Panc1 (cell line): ENCODE measurements at regions not wholly inside any gene's neighbourhood (a gene's known extent, or its start where the extent isn't known, plus 50 kb on each side); places are given as distances from the start of the nearest gene placed in this dataset.

Source experiments
- ATAC-seq: fragments of 200-7000 bp; cut with Tn5 transposase; 2 replicates; pipeline ENCODE4 v1.9.1; 2020; ENCODE audit warnings: mild to moderate bottlenecking, moderate library complexity
- BruUV-seq: library from RNA; stranded (reverse); fragments of 400-500 nt; replicated peaks from 2 replicates; lab custom pipeline; 2021; lab: Mats Ljungman, UMichigan
- CTCF ChIA-PET: fragments of 300-600 bp; sonication (Branson Sonifier 250); formaldehyde crosslinking; loops from one replicate; lab custom pipeline; 2022; ENCODE audit warnings: antibody characterized with exemption; lab: Charles Lee
- POLR2A ChIA-PET: fragments of 300-600 bp; sonication (Branson Sonifier 250); formaldehyde crosslinking; loops from one replicate; lab custom pipeline; 2022; ENCODE audit warnings: antibody characterized with exemption; lab: Charles Lee
- DNase-seq: peaks from one replicate; pipeline ENCODE4 v3.0.0-alpha.2; 2010; ENCODE audit warnings: low read depth, low spot score
- H3K27ac ChIP-seq: 2 replicates; pipeline ENCODE4 v1.5.1; 2011; ENCODE audit warnings: mild to moderate bottlenecking, low read length, inconsistent platforms
- H3K27me3 ChIP-seq: fragments of 200-500 bp; sonication (Bioruptor generic); 2 replicates; pipeline ENCODE4 v1.6.0; 2014; ENCODE audit warnings: low read length, inconsistent platforms; ENCODE audit not compliant: control insufficient read depth, insufficient read depth
- H3K36me3 ChIP-seq: fragments of 200-500 bp; sonication (Bioruptor generic); 2 replicates; pipeline ENCODE4 v1.5.1; 2014; ENCODE audit warnings: inconsistent platforms, mild to moderate bottlenecking, low read length, moderate library complexity; ENCODE audit not compliant: control insufficient read depth, insufficient read depth
- H3K4me1 ChIP-seq: 2 replicates; pipeline ENCODE4 v1.5.1; 2011; ENCODE audit warnings: inconsistent platforms, mild to moderate bottlenecking, low read length, moderate library complexity; ENCODE audit not compliant: control insufficient read depth, insufficient read depth
- H3K4me3 ChIP-seq, 2 experiments: 2 replicates each; pipeline ENCODE4 v1.5.1; 2011 to 2012; ENCODE audit warnings: low read depth in 2 of 2, low read length in 2 of 2, mild to moderate bottlenecking in 2 of 2, inconsistent platforms in 1 of 2, moderate library complexity in 1 of 2
- H3K9me3 ChIP-seq: fragments of 200-500 bp; sonication (Bioruptor generic); 2 replicates; pipeline ENCODE4 v1.5.1; 2014; ENCODE audit warnings: low read depth, mild to moderate bottlenecking, inconsistent platforms, low read length, moderate library complexity; ENCODE audit not compliant: control insufficient read depth, insufficient read depth
- CTCF ChIP-seq: fragments of 450-650 bp; IDR thresholded peaks from 2 replicates; pipeline ENCODE4 v1.5.1; 2017; ENCODE audit warnings: mild to moderate bottlenecking
- POLR2AphosphoS5 ChIP-seq: IDR thresholded peaks from 2 replicates; pipeline ENCODE4 v1.6.1; 2012; ENCODE audit warnings: mild to moderate bottlenecking, low read depth, low read length, moderate library complexity
- SIN3A ChIP-seq: IDR thresholded peaks from 2 replicates; pipeline ENCODE4 v1.6.1; 2012; ENCODE audit warnings: low read depth, mild to moderate bottlenecking, low read length, moderate library complexity, borderline replicate concordance; ENCODE audit not compliant: insufficient read depth
- TCF7L2 ChIP-seq: IDR thresholded peaks from 2 replicates; pipeline ENCODE4 v1.6.1; 2011; ENCODE audit warnings: mild to moderate bottlenecking, low read depth, low read length, inconsistent platforms
- in situ Hi-C: cut with HindIII; loops from 2 replicates; pipeline ENCODE4 v1.10.0; 2016; ENCODE audit warnings: low sequenced_read_pairs, low pct_unique_long_range_greater_than_20kb
- intact Hi-C: fragments of 100-400 bp; cut with micrococcal nuclease; formaldehyde crosslinking; loops from one replicate; pipeline ENCODE4 v1.10.0; 2022; ENCODE audit not compliant: unreplicated experiment
- TF ChIP-seq, protein P1 (sequence below), 2 experiments: IDR thresholded peaks; 2 replicates each; pipeline ENCODE4 v1.6.1; 2011 to 2012; ENCODE audit warnings: low read depth in 2 of 2, control low read depth in 1 of 2, low read length in 1 of 2, mild to moderate bottlenecking in 1 of 2, moderate library complexity in 1 of 2; ENCODE audit not compliant: insufficient read depth in 1 of 2

GRCh38 chr14:98163873-98164272 is 1108.1 kb downstream of the BCL11B start:
- DNase-seq (no peak), ATAC-seq (no peak)
- TF ChIP-seq, protein P1, sequence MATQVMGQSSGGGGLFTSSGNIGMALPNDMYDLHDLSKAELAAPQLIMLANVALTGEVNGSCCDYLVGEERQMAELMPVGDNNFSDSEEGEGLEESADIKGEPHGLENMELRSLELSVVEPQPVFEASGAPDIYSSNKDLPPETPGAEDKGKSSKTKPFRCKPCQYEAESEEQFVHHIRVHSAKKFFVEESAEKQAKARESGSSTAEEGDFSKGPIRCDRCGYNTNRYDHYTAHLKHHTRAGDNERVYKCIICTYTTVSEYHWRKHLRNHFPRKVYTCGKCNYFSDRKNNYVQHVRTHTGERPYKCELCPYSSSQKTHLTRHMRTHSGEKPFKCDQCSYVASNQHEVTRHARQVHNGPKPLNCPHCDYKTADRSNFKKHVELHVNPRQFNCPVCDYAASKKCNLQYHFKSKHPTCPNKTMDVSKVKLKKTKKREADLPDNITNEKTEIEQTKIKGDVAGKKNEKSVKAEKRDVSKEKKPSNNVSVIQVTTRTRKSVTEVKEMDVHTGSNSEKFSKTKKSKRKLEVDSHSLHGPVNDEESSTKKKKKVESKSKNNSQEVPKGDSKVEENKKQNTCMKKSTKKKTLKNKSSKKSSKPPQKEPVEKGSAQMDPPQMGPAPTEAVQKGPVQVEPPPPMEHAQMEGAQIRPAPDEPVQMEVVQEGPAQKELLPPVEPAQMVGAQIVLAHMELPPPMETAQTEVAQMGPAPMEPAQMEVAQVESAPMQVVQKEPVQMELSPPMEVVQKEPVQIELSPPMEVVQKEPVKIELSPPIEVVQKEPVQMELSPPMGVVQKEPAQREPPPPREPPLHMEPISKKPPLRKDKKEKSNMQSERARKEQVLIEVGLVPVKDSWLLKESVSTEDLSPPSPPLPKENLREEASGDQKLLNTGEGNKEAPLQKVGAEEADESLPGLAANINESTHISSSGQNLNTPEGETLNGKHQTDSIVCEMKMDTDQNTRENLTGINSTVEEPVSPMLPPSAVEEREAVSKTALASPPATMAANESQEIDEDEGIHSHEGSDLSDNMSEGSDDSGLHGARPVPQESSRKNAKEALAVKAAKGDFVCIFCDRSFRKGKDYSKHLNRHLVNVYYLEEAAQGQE (IDR thresholded peaks at IDR 0.05; ENCODE audit: insufficient read depth in 1 of 2, low read depth in 2 of 2, low read length in 1 of 2) = no peak
- no peak for TF ChIP-seq CTCF
- TF ChIP-seq SIN3A = no peak
- TF ChIP-seq TCF7L2 = no peak
- no peak for TF ChIP-seq POLR2AphosphoS5
- Histone ChIP-seq H3K4me3 (no peak overlapping the region), H3K9me3 (no peaks in the 10 kb centered on the region), H3K36me3 (no peaks in the 10 kb centered on the region), H3K27ac (no peak overlapping the region), H3K4me1 (no peaks in the 10 kb centered on the region), H3K27me3 (no peaks in the 10 kb centered on the region)
- ChIA-PET CTCF (no interaction called here), POLR2A (no interaction called here)
- in situ Hi-C loops (no loop called here), intact Hi-C loops (no loop called here)
- no TSS peak for BruUV-seq

DNA sequence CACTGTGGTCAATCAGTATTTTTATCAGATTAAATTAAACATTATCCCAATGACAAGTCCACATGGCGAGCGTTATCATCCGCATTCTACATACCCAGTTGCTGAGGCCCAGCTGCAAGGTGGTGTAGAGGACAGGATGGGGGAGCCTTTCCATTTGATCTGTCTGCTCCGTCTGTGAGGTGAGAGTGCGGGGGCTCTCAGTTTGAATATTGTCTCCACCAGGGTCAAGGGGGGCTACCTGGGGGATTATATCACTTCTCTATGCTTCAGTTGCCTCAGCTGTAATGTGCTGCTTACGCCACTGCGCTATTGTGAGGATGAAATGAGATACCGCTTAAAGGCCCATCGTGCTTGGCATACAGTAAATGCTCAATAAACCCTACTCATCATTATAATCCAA is 1106.0 kb downstream of the BCL11B start:
- intact Hi-C loops = no loop called here
- ChIA-PET CTCF (no interaction called here), POLR2A (no interaction called here)
- no peaks in the 10 kb centered on the region for H3K27me3 ChIP-seq
- ATAC-seq = no peak
- H3K9me3 ChIP-seq = no peaks in the 10 kb centered on the region
- no peak for TF ChIP-seq CTCF
- TF ChIP-seq, protein P1 (IDR thresholded peaks at IDR 0.05; ENCODE audit: insufficient read depth in 1 of 2, low read depth in 2 of 2, low read length in 1 of 2) = no peak
- no peak for TF ChIP-seq POLR2AphosphoS5
- TF ChIP-seq SIN3A = no peak
- TF ChIP-seq TCF7L2 = no peak
- no peak for DNase-seq
- H3K36me3 ChIP-seq = no peaks in the 10 kb centered on the region
- no peaks in the 10 kb centered on the region for H3K4me1 ChIP-seq
- in situ Hi-C loops = no loop called here
- no peak overlapping the region for H3K4me3 ChIP-seq
- H3K27ac ChIP-seq = no peak overlapping the region
- BruUV-seq = no TSS peak
